IPS DF 4.7 (cell line): ENCODE measurements at regions not wholly inside any gene's neighbourhood (a gene's known extent, or its start where the extent isn't known, plus 50 kb on each side); places are given as distances from the start of the nearest gene placed in this dataset.

Source experiments
- DNase-seq: peaks from one replicate; pipeline ENCODE4 v3.0.0-alpha.2; 2013; ENCODE audit warnings: low spot score; ENCODE audit errors: extremely low read depth

DNA sequence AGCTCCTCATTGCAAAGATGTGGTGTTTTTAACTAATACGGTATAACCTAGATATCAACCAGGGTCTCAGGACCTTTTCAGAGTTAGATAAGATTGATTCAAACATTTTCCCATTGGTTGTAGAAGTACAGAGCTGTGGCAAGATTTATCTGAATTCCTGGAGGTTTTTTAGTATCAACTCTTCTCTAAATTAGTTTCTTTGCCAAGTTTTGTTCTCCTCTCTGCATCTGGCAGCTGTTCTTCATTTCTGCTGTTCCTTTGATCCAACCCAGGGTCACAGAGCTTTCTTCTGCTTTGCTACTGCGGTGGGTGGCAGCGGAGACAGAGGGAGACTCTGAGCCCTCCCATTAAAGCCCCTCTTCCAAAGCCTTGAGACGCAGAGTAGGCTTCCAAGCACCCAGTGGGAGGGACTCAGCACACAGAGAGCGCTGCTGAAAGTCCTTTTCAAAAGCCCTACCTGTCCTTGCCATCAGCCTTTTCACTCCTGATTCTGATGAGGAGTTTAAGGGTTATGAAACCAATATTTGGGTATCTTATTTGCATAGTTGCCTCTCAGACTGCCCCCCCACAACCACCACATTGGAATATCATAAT, 146.3 kb upstream of the EEPD1 start:
- no peak for DNase-seq

GRCh38 chr7:36010656-36011587, 142.1 kb upstream of the EEPD1 start:
- no peak for DNase-seq

DNA sequence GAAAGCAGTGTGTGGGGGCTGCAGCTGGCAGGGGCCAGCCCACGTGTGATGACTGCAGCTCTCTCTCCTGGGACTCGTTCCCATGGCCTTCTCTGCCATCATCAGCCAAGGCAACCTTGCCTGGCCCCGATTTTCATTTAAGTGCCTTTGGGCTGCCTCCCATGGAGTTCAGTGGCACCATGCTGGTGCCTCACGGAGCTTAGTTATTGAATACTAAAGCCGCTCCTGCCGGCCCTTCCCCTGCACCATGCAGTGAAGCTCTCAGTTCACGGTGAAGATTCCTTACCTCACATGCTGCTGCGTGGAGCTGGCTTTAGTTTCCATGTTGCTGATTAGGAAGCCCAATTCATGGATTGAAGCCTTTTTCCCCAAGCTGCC, 141.5 kb upstream of the EEPD1 start:
- DNase-seq, result no peak

- no peak for DNase-seq
These were observed 139.6 kb upstream of the EEPD1 start for GRCh38 chr7:36013246-36014014.

DNA sequence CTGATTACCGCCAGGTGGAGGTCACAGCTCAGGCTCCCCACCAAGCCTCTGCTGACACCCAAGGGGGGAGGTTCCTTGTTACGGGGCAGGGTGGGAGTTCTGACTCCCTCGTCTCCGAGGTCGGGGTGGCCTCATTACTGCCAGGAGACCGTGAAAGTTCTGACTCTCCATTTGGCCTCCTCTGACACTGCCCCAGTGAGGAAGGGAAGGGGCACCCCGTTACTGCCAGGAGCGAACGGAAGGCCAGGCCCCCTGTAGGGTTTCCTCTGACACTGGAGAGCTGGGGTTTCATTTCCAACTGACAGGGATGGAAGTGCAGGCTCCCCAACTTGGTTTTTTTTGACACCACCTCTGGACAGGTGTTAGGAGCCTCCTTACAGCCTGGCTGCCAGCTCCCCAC, 138.1 kb upstream of the EEPD1 start:
- DNase-seq, result no peak

GRCh38 chr7:36015733-36016132, 137.3 kb upstream of the EEPD1 start:
- no peak for DNase-seq

GRCh38 chr7:36016648-36017047, 136.4 kb upstream of the EEPD1 start:
- DNase-seq, result no peak

DNA sequence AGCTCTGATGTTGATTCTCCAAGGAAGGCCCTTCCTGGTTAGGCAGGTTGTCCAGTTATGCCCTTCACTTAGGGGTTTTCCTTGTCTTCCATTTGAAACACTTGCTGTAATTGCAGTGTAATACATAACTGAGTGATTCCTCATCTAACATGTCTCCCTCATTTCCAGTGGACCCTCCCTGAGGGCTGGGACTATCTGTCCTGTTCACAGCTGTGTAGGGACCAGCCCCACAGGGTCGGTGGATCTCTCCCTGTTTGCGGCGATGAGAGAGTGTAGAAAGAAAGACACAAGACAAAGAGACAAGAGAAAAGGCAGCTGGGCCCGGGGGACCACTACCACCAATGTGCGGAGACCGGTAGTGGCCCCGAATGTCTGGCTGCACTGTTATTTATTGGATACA, 135.9 kb upstream of the EEPD1 start:
- DNase-seq, result no peak

DNA sequence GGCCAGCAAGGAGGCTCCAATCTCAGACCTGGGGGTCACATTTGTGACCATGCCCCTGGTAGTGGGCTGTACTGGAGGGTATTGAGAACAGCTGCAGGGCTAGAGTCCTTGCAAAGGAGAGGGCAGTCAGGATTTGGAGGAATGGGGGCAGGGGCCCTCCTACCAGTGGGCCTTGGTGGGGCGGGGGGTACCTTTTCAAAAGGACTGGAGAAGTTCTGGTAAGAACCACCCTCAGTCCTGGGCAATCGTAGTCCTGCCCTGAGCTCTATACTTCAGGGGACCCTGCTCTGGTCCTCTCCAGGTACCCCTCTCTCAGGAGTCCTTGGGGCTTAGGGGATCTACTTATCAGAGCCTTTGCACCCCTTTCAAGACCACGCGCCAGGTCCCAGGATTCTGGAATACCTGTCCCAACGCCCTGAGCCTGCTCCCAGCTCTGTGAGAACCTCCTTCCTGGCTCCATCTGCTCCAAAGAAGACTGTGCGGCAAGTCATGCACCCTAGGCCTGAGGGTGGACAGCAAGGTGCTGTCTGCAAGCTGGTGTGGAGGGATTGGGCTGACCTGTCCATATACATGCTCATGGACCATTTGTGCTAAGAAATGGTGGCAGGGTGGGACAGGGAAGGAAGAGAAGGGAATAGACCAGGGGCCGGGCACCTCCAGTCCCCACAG, 134.1 kb upstream of the EEPD1 start:
- DNase-seq, result no peak

DNA sequence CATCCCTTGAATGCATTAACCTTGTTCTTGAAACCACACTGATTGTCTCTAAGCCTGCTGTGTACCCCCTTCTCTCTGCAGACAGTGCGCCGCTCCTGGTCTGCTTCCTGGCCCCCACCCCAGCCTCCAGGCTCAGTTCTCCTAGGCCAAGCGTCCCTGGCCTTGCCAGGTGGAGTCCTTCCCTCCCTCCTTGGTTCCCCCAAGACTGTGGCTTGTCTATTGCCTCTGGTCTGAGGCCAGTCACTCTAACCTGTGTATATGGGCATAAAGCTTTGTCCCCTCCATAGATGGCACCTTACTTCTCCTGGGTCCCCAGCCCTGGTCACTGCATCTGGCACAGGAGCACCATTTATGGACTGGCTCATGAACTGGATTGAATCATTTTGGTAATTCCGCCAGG, 133.5 kb upstream of the EEPD1 start:
- no peak for DNase-seq

DNA sequence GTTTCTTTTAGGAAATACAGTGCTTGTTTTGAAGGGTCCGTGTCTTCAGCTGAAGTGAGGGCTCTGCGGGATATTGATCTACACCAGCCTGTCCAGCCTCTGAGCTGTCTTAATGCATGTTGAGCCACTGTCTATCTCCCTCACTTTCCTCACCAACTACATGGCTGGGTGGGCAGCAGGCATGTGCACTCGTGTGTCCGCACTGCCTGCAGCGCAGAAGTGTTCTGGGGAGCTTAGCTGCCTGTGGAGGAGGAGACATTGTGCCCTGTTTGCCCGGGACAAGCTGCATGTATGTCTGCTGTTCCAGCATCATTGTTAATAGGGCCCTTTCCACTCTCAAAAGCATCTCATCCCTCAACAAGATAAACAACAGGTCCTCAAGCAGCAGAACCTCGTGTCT, 133.1 kb upstream of the EEPD1 start:
- no peak for DNase-seq

DNA sequence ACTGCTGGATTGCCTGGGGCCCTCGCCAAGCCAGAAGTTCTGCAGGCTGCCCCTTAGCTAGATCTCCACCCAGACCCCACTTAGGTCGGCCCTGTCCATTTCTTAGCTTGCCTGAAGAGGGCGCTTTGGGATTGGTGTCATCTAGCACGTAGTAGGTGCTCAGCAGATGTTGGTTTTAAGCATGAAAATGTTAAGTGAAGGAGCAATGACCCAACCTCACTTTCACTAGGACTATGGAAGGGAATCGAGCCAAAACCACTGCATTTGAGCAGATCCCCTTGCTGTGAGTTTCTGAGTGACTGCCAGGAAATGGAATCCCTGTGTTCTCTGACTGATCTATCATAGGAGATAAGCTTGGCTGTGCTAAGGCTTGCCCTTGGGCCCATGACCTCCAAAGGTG, 131.7 kb upstream of the EEPD1 start:
- no peak for DNase-seq

GRCh38 chr7:36021917-36022550, 131.0 kb upstream of the EEPD1 start:
- DNase-seq, result no peak

- no peak for DNase-seq
These were observed 130.0 kb upstream of the EEPD1 start for GRCh38 chr7:36023033-36023560.

DNA sequence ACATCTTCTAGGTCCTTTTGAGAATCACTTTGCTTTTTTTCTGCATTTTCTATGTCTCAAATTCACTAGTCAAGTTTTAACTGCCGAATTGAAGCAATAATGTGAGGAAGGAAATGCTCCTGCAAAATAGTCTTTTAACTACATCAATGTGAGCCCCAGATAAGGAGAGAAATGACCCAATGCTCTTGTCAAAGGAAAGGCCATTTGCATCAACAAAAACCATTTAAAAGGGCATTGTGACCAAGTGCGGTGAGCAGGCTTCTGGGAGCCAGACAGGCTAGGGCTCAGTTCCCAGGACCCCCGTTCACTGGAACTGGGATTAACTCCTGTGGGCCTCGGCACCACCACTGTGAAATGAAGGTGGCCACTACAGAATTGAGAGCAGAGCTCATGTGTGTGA, 127.9 kb upstream of the EEPD1 start:
- DNase-seq, result no peak

- DNase-seq, result no peak
These were observed 123.7 kb upstream of the EEPD1 start for GRCh38 chr7:36029311-36029710.

DNA sequence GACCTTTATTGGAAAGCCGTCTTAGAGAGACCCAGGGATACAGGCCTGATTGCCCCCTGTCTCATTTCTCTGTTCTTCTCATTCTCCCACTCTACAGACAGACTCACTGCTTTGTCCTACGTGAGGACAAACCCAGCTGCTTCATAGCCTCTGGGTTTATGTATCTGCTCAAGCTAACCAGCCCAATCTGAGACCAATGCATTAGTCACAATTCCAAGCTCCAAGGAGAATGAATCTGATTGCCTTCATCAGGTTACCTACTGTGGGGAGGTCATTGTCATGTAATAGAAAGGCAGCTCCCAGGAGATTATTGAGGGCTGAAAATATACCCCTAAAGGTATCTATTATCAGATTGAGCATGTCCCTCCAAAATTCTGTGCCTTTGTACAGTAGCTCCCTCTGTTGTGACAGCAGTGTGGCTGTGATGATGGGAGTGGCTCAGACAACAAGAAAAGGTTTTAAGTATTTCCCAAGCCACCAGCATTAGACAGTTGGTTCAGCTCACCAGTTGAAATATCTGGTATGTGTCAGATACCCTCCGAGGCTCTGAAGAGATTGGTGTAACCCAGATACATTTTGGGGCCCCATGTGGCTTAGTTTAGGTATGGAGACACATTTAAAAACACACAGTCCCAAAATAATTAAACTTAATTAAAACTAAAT, 123.1 kb upstream of the EEPD1 start:
- no peak for DNase-seq

GRCh38 chr7:36032361-36032818, 120.7 kb upstream of the EEPD1 start:
- DNase-seq, result no peak

DNA sequence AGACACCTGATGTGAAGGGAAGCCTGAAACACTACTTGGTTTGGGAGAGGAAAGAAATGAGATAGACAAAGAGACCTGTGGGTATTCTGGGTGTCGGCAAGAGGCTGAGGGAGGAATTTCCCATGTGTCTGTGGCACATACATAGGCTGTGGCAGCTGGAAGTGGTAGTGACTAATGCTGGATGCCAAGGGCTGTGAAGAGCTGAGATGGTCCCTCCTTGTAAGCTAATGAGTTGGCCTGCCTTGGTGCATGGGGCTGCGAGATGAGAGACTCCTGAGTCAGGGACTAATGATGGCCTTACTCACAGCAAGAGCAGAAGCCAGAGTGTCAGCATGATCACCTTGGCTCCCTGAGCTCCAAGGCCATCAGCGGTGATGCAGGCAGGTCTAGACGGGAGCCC, 119.0 kb upstream of the EEPD1 start:
- no peak for DNase-seq

DNA sequence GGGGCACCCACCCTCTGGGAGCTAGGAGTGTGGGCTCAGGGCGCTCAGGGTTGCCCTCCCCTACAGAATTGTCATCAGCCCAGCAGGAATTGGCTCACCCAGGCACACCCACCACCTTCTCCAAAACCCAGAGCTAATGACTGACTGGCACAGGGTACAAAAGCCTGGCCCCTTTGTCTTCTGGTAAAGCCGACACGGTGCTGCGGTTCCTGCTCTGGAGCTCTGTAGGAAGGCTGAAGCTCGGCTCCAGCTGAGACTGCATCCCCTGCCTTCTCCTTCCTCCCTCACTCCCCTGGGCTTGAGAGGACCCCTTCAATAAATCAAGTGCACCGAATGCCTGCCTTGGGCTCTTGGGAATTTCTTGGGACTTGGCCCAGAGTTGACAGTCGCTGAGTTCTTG, 117.9 kb upstream of the EEPD1 start:
- DNase-seq, result no peak
